Neural progenitor cell (in vitro differentiated cells): ENCODE measurements at regions not wholly inside any gene's neighbourhood (a gene's known extent, or its start where the extent isn't known, plus 50 kb on each side); places are given as distances from the start of the nearest gene placed in this dataset.

Experiments
- CTCF ChIP-seq: fragments of 200-600 bp; sonication (generic); IDR thresholded peaks from 2 replicates; pipeline ENCODE4 v1.5.1; 2017; ENCODE audit warnings: antibody characterized with exemption, mild to moderate bottlenecking
- EZH2 ChIP-seq: fragments of 200-600 bp; sonication (generic); IDR thresholded peaks from 2 replicates; pipeline ENCODE4 v1.6.1; 2017; ENCODE audit warnings: antibody characterized with exemption, mild to moderate bottlenecking, moderate library complexity

GRCh38 chr4:150018257-150018656, 60.0 kb upstream of the DCLK2 start:
- TF ChIP-seq CTCF (no peak), EZH2 (no peak)
